GM12878 (cell line): ENCODE measurements at regions not wholly inside any gene's neighbourhood (a gene's known extent, or its start where the extent isn't known, plus 50 kb on each side); places are given as distances from the start of the nearest gene placed in this dataset.

Experiments
- ATAC-seq: fragments of 200-7000 bp; cut with Tn5 transposase; 3 replicates; pipeline ENCODE4 v1.9.1; 2020; ENCODE audit warnings: mild to moderate bottlenecking, moderate library complexity
- BruUV-seq: library from RNA; stranded (reverse); fragments of 400-500 nt; replicated peaks from 2 replicates; lab custom pipeline; 2021; lab: Mats Ljungman, UMichigan
- CTCF ChIA-PET: fragments of 300-600 bp; sonication (Branson Sonifier 250); formaldehyde crosslinking; extraction: SDS; loops from one replicate; lab custom pipeline; 2021; ENCODE audit warnings: inconsistent platforms; lab: Yijun Ruan, JAX
- POLR2A ChIA-PET: fragments of 350-600 bp; formaldehyde crosslinking; extraction: SDS; loops from one replicate; lab custom pipeline; 2021; ENCODE audit warnings: inconsistent platforms; lab: Charles Lee
- RAD21 ChIA-PET: fragments of 300-600 bp; sonication (Branson Sonifier 250); formaldehyde crosslinking; loops from one replicate; lab custom pipeline; 2023; ENCODE audit warnings: antibody characterized with exemption; ENCODE audit not compliant: unreplicated experiment; lab: Charles Lee
- SMC1A ChIA-PET: fragments of 300-600 bp; sonication (Branson Sonifier 250); formaldehyde crosslinking; loops from one replicate; lab custom pipeline; 2023; ENCODE audit not compliant: unreplicated experiment, uncharacterized antibody; lab: Charles Lee
- DNase-seq: peaks from one replicate; pipeline ENCODE4 v3.0.0-alpha.2; 2011; ENCODE audit warnings: low read depth, low spot score
- FAIRE-seq: peaks from 3 replicates; lab custom pipeline; 2011; peaks lifted over from hg19 to GRCh38; lab: Jason Lieb, UNC
- H2AFZ ChIP-seq: 2 replicates; pipeline ENCODE4 v1.6.0; 2011; ENCODE audit warnings: low read depth, low read length, control low read depth; ENCODE audit not compliant: control insufficient read depth
- H3K27ac ChIP-seq: 2 replicates; pipeline ENCODE4 v1.5.1; 2011; ENCODE audit warnings: control low read depth; ENCODE audit not compliant: control insufficient read depth, insufficient read depth
- H3K27me3 ChIP-seq, 2 experiments: replicated peaks in 1 of 2; 2 replicates each; pipeline versions ENCODE4 v1.6.0 to v1.6.1; 2011; ENCODE audit warnings: low read length in 1 of 2; ENCODE audit not compliant: control insufficient read depth in 2 of 2, insufficient read depth in 2 of 2
- H3K36me3 ChIP-seq, 2 experiments: 2 replicates each; pipeline ENCODE4 v1.5.1; 2011; ENCODE audit warnings: low read length in 1 of 2; ENCODE audit not compliant: control insufficient read depth in 2 of 2, insufficient read depth in 2 of 2
- H3K4me1 ChIP-seq: 2 replicates; pipeline ENCODE4 v1.6.1; 2011; ENCODE audit warnings: mild to moderate bottlenecking, low read length, moderate library complexity, mixed read lengths; ENCODE audit not compliant: control insufficient read depth, insufficient read depth
- H3K4me2 ChIP-seq: 2 replicates; pipeline ENCODE4 v1.6.0; 2011; ENCODE audit warnings: control low read depth; ENCODE audit not compliant: control insufficient read depth, insufficient read depth
- H3K4me3 ChIP-seq: fragments of 200-600 bp; sonication (generic); 2 replicates; pipeline ENCODE4 v1.5.1; 2016
- H3K79me2 ChIP-seq: 2 replicates; pipeline ENCODE4 v1.6.0; 2011; ENCODE audit warnings: low read length; ENCODE audit not compliant: control insufficient read depth, insufficient read depth
- H3K9ac ChIP-seq: 2 replicates; pipeline ENCODE4 v1.8.0; 2011; ENCODE audit warnings: low read length, control low read depth, mixed read lengths; ENCODE audit not compliant: control insufficient read depth, insufficient read depth
- H3K9me3 ChIP-seq: replicated peaks from 3 replicates; pipeline ENCODE4 v1.5.1; 2011; ENCODE audit warnings: mild to moderate bottlenecking, low read length; ENCODE audit not compliant: control insufficient read depth, insufficient read depth
- H4K20me1 ChIP-seq: 2 replicates; pipeline ENCODE4 v1.6.0; 2011; ENCODE audit not compliant: control insufficient read depth, insufficient read depth
- ATF7 ChIP-seq: fragments of 450-650 bp; IDR thresholded peaks from 2 replicates; pipeline ENCODE4 v1.6.1; 2016; ENCODE audit warnings: low read depth, mild to moderate bottlenecking
- CBX5 ChIP-seq: sonication (generic); IDR thresholded peaks from 2 replicates; pipeline ENCODE4 v1.6.1; 2016; ENCODE audit warnings: low read depth, moderate library complexity, mild to moderate bottlenecking, inconsistent platforms
- JUNB ChIP-seq: IDR thresholded peaks from 2 replicates; pipeline ENCODE4 v1.6.1; 2016; ENCODE audit warnings: antibody characterized with exemption, mild to moderate bottlenecking
- RELA ChIP-seq: fragments of 450-650 bp; IDR thresholded peaks from 2 replicates; pipeline ENCODE4 v1.8.0; 2014; ENCODE audit warnings: borderline replicate concordance; ENCODE audit not compliant: partially characterized antibody
- SPI1 ChIP-seq: IDR thresholded peaks from 2 replicates; pipeline ENCODE4 v1.6.1; 2011; ENCODE audit warnings: low read depth, mild to moderate bottlenecking, low read length, moderate library complexity, borderline replicate concordance; ENCODE audit not compliant: insufficient read depth
- SREBF1 ChIP-seq: IDR thresholded peaks from 2 replicates; pipeline ENCODE4 v1.6.1; 2012; ENCODE audit warnings: mild to moderate bottlenecking, low read length
- WGBS: methylation state at CpG from one replicate; pipeline ENCODE4 v1.1.6; 2016; ENCODE audit warnings: low lambda C conversion rate; ENCODE audit not compliant: insufficient replicate concordance, insufficient coverage; ENCODE audit errors: missing lambda C conversion rate; 5-methylcytosine and 5-hydroxymethylcytosine counted together
- in situ Hi-C: fragments of 300-500 bp; cut with MboI; formaldehyde crosslinking; loops from 9 replicates; pipeline ENCODE4 v1.14.3; 2018; ENCODE audit warnings: mixed read lengths
- intact Hi-C: fragments of 100-400 bp; cut with micrococcal nuclease; formaldehyde crosslinking; loops from one replicate; pipeline ENCODE4 v1.14.2; 2022; ENCODE audit not compliant: unreplicated experiment
- TF ChIP-seq, protein P1 (sequence below): fragments of 450-650 bp; IDR thresholded peaks from 2 replicates; pipeline ENCODE4 v1.6.1; 2017; ENCODE audit warnings: low read depth, mild to moderate bottlenecking, moderate library complexity
- TF ChIP-seq, protein P2 (sequence below): fragments of 450-650 bp; IDR thresholded peaks from 2 replicates; pipeline ENCODE4 v1.6.1; 2017; ENCODE audit warnings: mild to moderate bottlenecking, moderate library complexity

DNA sequence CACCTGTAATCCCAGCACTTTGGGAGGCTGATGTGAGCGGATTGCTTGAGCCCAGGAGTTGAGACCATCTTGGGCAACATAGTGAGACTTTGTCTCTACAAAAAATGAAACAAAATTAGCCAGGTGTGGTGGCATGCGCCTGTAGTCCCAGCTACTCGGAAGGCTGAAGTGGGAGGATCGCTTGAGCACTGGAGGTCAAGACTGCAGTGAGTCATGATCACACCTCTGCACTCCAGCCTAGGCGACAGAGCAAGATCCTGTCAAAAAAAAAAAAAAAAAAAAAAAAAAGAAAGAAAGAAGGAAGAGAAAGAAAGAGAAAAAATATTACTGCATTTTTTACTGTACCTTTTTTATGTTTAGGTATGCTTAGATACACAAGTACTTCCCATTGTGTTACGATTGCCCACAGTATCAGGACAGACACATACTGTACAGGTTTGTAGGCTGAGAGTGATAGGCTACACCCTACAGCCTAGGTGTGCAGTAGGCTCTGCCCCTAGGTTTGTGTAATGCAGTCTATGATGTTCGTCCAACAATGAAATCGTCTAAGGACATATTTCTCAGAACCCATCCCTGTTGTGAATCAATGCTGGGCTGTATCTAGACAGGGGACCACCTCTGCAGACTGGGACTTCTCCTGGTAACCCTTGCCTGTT, 160.4 kb upstream of the PWP1 start (continued):
- TF ChIP-seq, protein P1, sequence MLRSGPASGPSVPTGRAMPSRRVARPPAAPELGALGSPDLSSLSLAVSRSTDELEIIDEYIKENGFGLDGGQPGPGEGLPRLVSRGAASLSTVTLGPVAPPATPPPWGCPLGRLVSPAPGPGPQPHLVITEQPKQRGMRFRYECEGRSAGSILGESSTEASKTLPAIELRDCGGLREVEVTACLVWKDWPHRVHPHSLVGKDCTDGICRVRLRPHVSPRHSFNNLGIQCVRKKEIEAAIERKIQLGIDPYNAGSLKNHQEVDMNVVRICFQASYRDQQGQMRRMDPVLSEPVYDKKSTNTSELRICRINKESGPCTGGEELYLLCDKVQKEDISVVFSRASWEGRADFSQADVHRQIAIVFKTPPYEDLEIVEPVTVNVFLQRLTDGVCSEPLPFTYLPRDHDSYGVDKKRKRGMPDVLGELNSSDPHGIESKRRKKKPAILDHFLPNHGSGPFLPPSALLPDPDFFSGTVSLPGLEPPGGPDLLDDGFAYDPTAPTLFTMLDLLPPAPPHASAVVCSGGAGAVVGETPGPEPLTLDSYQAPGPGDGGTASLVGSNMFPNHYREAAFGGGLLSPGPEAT, result no peak
- TF ChIP-seq ATF7 (no peak), RELA (no peak)

DNA sequence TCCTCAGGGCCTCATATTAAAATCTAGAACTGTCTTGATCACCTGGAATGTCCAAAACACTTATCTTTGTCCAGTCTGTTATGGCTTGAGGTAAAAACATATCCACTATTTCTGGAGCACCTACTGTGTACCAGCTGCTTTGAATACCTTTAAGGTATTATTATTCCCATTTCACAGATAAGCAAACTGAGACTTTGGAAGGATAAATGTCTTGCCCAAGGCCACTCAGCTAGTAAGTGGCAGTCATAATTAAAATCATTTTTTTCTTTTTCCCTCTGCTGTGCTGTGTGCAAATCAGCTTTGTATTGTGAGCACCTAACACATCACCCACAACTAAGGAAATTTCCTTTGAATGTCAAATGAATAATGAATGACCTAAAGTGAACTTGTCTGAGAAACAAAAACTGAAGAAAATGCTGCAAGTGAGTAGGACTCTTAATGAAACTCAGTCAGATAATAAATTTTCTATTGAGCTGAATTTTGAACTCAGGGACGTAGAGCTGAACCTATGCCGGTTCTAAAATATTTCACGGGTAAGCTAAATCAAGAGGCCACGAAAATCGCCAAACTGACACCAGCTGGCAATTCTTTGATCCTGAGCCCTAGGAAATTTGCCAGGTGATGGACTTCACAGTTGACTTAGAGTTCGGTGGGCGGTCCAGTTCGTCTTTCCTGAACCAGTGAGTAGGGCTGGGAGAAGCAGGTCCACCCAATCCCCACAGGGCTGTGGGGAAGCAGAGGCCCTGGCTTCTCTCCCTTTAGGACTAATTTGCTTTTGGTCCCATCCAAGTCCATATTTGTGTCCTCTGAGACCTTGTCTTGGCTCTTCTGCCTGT, 159.7 kb upstream of the PWP1 start:
- Histone ChIP-seq H4K20me1 (no peaks in the 10 kb centered on the region), H3K79me2 (no peaks in the 10 kb centered on the region), H3K27me3 (no peaks in the 10 kb centered on the region), H3K4me1 (no peaks in the 10 kb centered on the region), H3K36me3 (no peaks in the 10 kb centered on the region), H3K9me3 (no peaks in the 10 kb centered on the region; the same call in 2 of the 3 replicates), H3K4me3 (no peak overlapping the region), H3K9ac (no peak overlapping the region), H2AFZ (no peak overlapping the region), H3K4me2 (no peak overlapping the region), H3K27ac (no peak overlapping the region)
- no TSS peak for BruUV-seq
- FAIRE-seq (no peak), ATAC-seq (no peak), DNase-seq (no peak)
- TF ChIP-seq, protein P2, sequence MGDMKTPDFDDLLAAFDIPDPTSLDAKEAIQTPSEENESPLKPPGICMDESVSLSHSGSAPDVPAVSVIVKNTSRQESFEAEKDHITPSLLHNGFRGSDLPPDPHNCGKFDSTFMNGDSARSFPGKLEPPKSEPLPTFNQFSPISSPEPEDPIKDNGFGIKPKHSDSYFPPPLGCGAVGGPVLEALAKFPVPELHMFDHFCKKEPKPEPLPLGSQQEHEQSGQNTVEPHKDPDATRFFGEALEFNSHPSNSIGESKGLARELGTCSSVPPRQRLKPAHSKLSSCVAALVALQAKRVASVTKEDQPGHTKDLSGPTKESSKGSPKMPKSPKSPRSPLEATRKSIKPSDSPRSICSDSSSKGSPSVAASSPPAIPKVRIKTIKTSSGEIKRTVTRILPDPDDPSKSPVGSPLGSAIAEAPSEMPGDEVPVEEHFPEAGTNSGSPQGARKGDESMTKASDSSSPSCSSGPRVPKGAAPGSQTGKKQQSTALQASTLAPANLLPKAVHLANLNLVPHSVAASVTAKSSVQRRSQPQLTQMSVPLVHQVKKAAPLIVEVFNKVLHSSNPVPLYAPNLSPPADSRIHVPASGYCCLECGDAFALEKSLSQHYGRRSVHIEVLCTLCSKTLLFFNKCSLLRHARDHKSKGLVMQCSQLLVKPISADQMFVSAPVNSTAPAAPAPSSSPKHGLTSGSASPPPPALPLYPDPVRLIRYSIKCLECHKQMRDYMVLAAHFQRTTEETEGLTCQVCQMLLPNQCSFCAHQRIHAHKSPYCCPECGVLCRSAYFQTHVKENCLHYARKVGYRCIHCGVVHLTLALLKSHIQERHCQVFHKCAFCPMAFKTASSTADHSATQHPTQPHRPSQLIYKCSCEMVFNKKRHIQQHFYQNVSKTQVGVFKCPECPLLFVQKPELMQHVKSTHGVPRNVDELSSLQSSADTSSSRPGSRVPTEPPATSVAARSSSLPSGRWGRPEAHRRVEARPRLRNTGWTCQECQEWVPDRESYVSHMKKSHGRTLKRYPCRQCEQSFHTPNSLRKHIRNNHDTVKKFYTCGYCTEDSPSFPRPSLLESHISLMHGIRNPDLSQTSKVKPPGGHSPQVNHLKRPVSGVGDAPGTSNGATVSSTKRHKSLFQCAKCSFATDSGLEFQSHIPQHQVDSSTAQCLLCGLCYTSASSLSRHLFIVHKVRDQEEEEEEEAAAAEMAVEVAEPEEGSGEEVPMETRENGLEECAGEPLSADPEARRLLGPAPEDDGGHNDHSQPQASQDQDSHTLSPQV, result no peak
- no peak for TF ChIP-seq JUNB
- no peak for TF ChIP-seq SREBF1
- no peak for TF ChIP-seq SPI1
- no peak for TF ChIP-seq CBX5
- SMC1A ChIA-PET, result no interaction called here
- WGBS, result 77% methylated on average over 8 of the region's 8 CpGs
- in situ Hi-C loops, result no loop called here
- POLR2A ChIA-PET, result no interaction called here
- RAD21 ChIA-PET, result no interaction called here
- intact Hi-C loops, result no loop called here
- CTCF ChIA-PET, result no interaction called here
